A673 (cell line): ENCODE measurements at regions not wholly inside any gene's neighbourhood (a gene's known extent, or its start where the extent isn't known, plus 50 kb on each side); places are given as distances from the start of the nearest gene placed in this dataset.

Experiments
- CTCF ChIP-seq: fragments of 300-800, 200-600 bp; sonication (generic); conservative IDR thresholded peaks from 2 replicates; pipeline ENCODE4 v1.5.1; 2017; ENCODE audit warnings: low read depth, mild to moderate bottlenecking, antibody characterized with exemption, low read length, moderate library complexity, mixed read lengths
- EZH2 ChIP-seq: fragments of 200-600 bp; sonication (generic); IDR thresholded peaks from 2 replicates; pipeline ENCODE4 v1.6.1; 2017; ENCODE audit warnings: borderline replicate concordance, low read depth, mild to moderate bottlenecking, mixed read lengths, antibody characterized with exemption, low read length; ENCODE audit not compliant: poor library complexity, severe bottlenecking

GRCh38 chr17:74059479-74060240 is 143.8 kb upstream of the RPL38 start:
- TF ChIP-seq EZH2, result no peak
- no peak for TF ChIP-seq CTCF
